ENCODE measurements at regions not wholly inside any gene's neighbourhood (a gene's known extent, or its start where the extent isn't known, plus 50 kb on each side); places are given as distances from the start of the nearest gene placed in this dataset.

GRCh38 chr4:3877236-3877635 is 111.1 kb downstream of the ADRA2C start:
- TF ChIP-seq SIN3A (IDR thresholded peaks at IDR 0.05; ENCODE audit: borderline replicate concordance, insufficient read depth, low read length) (no peak), POLR2AphosphoS5 (IDR thresholded peaks at IDR 0.05; ENCODE audit: low read depth, low read length) (no peak), TAF1 (IDR thresholded peaks at IDR 0.05; ENCODE audit: borderline replicate concordance, insufficient read depth, low read length) (no peak)

Data from PFSK-1 (cell line).